ENCODE measurements at regions not wholly inside any gene's neighbourhood (a gene's known extent, or its start where the extent isn't known, plus 50 kb on each side); places are given as distances from the start of the nearest gene placed in this dataset.
A peak's percentile ranks its signal among the peaks of the same experiment; 100 is the strongest.
"Not testable (repeated sequence)": the region's sequence is repeated elsewhere in the genome, so short reads cannot be mapped to it uniquely, and the experiment has no call there.

GRCh38 chr4:3936184-3936583 is 170.0 kb downstream of the ADRA2C start:
- no peak for DNase-seq

DNA sequence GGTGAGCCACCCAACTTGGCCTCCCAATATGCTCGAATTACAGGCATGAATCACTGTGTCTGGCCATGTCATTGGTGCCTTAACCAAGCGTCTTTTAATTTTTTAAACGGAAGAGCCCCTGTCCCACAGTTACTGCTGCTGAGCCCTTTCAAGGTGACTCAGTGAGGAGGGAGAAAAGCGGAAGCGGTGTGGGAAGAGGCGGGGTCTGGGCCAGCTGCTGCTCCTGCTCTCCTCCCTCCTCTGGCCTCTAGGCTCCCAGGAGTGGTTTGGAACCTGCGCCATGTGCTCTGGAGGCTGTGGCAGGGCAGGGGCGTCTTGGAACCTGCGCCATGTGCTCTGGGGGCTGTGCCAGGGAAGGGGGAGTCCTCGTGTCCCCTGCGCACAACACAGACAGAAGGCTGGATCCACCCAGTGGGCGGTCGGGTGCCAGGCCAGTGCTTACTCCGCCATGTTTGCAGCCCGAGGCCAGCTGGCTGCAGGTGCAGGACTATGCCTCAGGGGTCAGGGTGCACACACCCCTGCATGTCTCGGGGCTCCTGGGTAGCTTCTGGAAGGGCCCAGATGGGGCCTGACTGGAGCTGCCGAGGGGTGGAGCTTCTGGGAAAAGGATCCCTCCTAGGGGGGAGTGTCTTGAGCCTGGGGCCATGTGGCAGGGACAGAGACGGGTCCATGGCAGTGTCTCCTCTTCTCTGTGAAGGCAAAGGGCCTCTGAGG is 171.8 kb downstream of the ADRA2C start:
- DNase-seq, result not testable (repeated sequence)

DNA sequence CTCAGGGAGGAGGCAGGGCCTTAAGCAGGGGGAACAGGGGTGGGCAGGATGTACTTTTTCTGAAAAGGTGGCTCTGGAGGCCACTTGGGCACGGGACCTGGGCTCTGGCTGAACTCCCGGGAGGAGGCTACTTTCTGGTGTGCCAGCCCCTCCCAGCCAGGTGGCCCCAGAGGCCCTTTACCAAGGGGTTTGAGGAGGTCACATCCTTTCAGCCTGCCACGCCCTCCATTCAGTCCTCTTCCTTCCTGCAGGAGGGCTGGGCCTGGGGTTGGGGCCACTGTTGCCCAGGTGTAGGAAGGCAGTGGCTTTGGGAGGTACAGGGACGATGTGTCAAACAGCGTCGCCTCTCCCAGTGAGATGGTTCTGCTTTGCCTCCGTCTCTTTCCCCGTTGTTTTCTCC is 172.5 kb downstream of the ADRA2C start:
- not testable (repeated sequence) for DNase-seq

GRCh38 chr4:3939954-3940591 is 173.9 kb downstream of the ADRA2C start:
- DNase-seq, result not testable (repeated sequence)

DNA sequence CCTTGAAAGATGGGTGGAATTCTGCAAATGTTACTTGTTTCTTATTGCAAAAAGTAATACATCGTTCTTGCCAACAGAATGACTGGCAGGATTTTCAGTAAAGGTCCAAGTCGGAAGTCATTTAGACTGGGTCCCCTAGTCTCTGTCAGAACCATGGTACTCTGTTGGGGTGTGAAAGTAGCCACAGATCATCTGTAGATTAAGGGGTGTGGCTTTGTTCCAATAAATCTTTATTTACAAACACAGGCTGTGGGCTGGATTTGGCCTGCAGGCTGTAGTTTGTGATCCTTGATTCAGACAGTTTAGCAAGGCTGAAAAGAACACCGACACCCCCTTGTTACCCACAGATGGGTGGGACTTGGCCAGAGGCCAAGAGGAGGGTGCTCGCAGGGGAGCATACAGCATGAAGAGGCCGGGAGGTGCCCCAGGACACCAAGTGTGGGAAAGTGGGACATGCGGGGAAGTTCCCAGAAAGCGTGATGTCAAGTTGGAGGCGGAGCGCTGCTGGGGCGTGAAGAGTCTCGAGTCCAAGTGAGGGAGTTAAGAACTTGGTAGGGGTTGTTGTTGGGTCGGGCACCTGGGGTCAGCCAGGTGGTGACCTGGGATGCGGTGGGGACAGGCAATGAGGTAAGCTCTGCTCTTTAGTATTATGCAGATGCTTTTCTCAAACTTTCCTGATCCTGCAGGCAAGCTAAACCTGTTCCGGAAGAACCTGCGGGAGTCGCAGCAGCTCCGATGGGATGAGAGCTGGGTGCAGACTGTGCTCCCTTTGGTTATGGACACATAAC is 175.7 kb downstream of the ADRA2C start:
- not testable (repeated sequence) for DNase-seq

DNA sequence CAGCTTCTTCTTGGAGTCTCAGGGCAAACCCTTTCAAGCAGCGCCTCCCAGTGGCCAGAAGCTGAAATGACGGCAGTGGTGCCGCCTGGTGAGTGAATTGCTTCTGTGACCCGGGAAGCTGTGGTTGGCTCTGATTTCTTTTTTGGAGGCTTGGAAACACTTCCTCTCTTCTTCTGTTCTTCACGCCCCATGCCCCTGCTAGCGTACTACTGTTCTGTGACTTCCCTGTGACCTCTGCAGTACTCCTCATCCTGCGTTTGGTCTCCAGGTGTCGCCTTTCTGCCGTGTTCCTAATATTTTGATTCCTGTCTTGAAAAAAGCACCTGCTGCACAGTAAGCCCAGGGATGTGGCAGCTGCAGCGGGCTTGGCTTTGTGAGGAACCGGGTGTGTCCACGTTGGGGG is 176.4 kb downstream of the ADRA2C start:
- DNase-seq, result peak; percentile 54

- DNase-seq, result not testable (repeated sequence)
These were observed 176.9 kb downstream of the ADRA2C start for GRCh38 chr4:3943051-3943450.

DNA sequence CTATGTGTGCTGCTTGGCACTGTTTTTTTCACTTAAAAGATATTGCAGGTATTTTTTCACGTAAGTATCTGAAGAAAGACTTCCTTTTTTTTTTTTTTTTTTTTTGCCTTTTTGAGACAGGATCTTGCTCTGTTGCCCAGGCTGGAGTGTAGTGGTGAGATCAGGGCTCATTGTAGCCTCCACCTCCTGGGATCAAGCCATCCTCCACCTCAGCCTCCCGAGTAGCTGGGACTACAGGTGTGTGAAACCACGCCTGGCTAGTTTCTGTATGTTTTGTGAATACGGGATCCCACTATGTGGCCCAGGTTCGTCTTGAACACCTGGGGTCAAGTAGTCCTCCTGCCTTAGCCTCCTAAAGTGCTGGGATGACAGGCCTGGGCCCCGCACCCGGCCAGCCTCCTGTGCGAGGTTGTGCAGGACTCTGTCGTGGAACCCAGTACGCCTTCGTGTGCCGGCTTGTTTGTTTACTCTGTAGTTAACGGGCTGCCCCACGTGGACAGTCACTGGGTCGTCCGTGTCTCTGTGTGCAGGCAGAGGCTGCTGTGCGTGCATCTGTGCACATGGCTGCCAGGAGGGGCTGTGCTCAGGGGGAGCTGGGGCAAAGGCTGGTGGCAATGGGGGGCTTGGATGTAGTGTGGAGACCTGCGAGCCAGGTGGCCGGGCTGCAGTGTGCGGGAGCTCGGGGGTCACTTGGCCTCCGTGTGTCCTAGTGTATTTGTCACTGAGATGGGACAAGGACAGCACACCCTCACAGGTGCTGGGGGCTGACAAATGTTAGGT is 179.5 kb downstream of the ADRA2C start:
- no peak for DNase-seq

- not testable (repeated sequence) for DNase-seq
These were observed 180.4 kb downstream of the ADRA2C start for GRCh38 chr4:3946553-3946952.

DNA sequence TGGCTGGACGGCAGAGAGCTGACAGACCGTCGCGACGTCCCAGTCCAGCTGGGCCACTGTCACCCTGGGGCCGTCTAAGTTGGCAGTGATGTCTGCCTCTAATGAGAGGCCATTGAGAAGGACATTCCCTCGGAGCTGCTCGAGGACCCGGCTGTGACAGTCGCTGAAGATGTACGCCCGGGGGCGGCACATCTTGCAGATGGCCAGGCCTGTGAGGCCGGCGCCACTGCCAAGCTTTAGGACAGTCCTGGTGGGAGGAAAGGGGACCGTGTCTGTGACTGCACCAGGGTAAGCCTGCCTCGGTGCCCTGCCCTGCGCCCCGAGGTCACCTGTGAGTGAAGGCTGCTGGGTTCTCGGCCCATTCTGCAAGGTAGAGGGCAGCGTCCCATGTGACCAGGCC is 181.6 kb downstream of the ADRA2C start:
- not testable (repeated sequence) for DNase-seq

DNA sequence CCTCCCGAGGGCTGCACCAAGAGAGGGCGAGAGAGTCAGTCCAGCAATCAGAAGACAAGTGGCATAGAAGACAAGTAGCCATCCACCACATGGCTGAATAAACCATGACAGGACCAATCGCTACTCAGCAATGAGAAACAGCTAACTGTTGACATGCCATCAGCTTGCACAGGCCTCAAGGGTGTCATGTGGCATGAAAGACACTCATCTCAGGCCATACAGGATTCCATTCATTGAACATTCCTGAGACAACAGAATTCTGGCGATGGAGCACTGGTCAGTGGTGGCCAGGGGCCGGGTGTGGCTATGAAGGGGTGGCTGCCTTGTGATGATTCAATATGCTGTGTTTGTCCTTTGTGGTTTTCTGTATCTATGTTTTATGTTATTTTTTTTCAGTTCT is 182.0 kb downstream of the ADRA2C start:
- not testable (repeated sequence) for DNase-seq

- not testable (repeated sequence) for DNase-seq
These were observed 183.7 kb downstream of the ADRA2C start for GRCh38 chr4:3949916-3950315.

DNA sequence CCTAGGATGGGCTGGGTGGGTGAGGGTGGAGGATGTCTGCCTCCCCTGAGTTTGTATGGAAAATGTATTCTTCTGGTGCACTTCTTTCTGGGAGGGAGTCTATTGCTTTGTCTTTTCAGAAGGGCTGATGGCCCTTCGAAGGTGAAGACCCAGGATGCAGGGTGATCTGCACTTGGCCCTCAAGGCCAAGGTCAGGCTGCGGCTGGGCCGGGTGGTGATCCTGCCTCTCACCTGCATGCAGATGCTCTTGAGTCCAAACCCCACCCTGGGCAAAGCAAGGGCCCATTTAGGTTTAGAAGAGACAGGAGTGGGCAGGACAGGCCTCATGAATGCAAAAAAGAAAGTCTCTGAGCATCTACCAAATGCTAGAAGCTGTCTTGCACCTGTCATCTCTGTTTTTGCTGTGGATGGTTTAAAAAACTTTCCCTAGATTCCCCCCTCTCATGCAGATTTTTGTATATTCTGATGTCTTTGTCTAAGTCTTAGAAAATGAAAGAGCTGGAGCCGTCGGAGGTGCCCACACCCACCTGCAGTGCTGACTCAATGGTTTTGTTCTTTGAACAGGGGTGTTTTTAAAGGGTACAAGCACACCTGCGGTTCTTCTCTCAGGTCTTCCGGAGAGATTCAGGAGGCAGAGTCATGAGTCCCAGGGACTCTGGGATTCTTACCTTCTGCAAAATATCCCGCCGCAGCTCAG is 186.4 kb downstream of the ADRA2C start:
- DNase-seq, result not testable (repeated sequence)

GRCh38 chr4:3953140-3953489 is 186.9 kb downstream of the ADRA2C start:
- DNase-seq, result not testable (repeated sequence)

DNA sequence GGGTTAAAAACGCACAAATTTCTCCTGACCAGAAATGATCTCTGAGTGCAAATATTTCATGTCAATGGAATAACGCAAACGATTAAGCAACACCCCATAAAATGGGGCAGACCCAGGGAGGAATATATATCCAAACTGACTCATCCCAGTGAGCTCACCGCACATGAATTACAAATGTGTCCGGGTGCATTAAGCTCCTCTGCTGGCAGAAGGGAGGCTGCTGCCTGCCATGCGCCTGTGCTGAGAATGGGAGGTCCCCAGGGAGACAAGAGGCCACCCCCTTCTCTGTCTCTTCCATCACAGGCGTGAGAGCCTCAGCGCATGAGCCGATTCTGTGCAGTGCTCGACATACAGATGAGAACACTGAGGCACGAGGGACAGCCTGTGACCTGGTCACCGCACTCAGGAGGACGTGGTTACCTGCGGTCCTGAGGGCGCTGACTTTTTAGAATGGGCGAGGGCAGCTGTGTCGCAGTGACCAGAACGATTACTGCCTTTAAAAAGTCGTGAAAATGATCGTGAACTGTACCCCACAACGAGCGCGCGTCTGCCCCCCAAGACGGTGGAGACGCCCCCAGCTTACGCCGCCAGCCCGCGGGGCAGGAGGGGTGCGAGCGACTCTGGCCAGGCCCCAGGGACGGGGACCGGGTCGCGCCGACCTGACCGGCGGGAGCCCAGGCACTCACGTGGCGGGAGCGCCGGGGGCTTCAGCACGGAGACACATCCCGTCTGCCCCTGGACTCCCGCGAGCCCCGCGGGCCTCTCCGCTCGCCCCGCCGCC is 188.5 kb downstream of the ADRA2C start:
- DNase-seq, result peak; percentile 66

DNA sequence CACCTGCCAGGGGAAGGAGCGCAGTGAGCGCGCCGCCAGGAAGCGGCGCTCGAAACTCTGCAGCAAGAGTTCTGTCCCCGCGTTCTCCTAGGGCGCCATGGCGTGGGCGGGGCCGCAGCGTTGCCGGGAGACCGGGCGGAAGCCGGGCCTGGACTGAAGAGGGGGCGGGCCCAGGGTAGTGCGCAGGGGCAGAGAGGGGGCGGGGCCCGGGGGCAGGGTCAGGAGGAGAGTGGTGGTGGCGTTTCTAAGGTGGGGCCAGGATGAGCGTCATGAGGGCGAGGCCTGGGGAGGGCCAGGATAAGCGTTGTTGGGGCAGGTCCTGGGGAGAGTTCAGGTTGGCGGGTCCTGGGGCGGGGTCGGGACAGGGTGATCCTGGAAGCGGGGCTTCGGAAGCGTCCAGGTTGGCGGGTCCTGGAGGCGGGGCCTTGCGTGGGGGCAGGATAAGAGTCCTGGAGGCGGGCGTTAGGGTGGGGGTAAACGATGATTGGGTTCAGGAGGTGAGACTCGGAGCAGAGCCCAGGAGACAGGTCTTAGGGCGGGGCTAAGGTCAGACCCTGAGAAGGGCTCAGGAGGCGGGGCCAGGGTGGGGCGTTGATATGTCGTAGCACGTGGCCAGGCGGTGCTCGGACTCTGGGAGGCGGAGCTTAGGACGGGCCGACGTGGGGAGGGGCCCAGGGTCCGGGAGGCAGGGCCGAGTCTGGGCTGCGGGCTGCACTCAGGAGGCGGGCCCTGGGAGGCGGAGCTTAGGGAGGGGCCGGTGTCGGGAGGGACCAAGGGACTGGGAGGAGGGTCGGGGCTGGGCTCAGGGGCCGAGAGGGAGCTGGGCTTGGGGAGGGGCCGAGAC is 189.4 kb downstream of the ADRA2C start:
- DNase-seq, result peak; percentile 99

DNA sequence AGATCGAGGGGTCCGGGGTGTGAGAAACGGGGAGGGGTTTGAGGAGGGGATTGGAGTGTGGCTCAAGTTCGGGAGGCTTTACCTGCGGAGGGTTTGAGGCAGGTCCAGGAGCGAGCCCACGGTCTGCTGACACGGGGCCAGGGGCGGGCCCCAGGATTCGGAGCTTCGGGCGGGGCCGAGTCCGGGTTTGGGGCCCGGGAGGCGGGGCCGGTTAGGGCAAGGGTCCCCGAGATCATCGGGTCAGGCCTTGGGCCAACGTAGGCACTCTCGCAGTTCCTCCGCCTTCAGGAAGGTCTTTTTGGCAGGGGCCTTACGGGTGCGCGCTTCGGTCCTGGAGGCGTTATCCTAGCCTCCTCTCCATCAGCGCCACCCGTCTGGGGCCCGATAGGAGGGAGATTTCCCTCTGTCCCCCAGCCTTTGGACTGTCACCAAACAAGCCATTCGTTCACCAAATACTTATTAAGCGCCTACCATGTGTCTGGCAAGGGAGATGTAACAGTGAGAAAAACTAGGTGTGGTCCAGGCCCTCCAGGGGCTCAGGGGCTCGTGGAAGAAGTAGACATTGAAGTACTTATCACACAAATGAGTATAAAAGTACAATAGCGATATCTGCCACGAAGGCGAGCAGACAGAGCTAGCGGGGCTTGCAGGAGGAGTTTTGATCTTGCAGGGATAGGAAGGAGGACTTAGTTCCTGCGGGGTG is 190.1 kb downstream of the ADRA2C start:
- DNase-seq, result not testable (repeated sequence)

DNA sequence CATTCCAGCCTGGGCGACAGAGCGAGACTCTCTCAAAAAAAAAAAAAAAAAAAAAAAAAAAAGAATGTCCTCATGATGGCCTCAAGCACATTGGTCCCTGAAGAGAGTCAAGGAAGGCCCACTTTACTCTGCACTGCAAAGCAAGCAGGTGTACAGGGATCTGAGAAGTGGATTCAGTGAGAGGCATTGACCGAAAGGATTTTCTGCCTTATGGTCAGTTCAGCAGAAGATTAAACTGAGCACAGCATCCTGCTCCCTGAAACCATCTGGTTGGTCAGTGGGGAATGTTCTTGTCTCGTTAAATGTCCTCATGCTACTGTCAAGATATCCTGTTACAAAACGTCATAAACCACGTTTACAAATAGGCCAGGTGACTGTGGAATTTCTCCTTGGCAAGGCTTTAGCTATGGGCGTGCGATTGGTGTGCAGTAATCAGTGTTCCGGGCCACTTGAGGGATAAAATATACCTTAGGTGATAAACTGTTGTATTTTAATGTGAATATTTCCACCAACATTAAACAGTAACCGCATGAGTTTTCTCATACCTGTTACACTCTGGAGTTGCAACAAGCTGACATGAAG is 195.0 kb downstream of the ADRA2C start:
- DNase-seq, result not testable (repeated sequence)

- not testable (repeated sequence) for DNase-seq
These were observed 198.5 kb downstream of the ADRA2C start for GRCh38 chr4:3964572-3965278.

Measured in CD4-positive, alpha-beta T cell treated with Interleukin-15 for 1 hour (primary cell).